PC-3 (cell line): ENCODE measurements at regions not wholly inside any gene's neighbourhood (a gene's known extent, or its start where the extent isn't known, plus 50 kb on each side); places are given as distances from the start of the nearest gene placed in this dataset.

Source experiments
- ATAC-seq: fragments of 200-7000 bp; cut with Tn5 transposase; 2 replicates; pipeline ENCODE4 v1.9.1; 2020; ENCODE audit warnings: mild to moderate bottlenecking, moderate library complexity
- BruUV-seq: library from RNA; stranded (reverse); fragments of 400-500 nt; replicated peaks from 2 replicates; lab custom pipeline; 2021; lab: Mats Ljungman, UMichigan
- CTCF ChIA-PET: fragments of 300-600 bp; sonication (Branson Sonifier 250); formaldehyde crosslinking; loops from one replicate; lab custom pipeline; 2022; ENCODE audit warnings: antibody characterized with exemption; lab: Charles Lee
- POLR2A ChIA-PET: fragments of 300-600 bp; sonication (Branson Sonifier 250); formaldehyde crosslinking; loops from one replicate; lab custom pipeline; 2022; ENCODE audit warnings: antibody characterized with exemption; ENCODE audit not compliant: unreplicated experiment; lab: Charles Lee
- DNase-seq: peaks from one replicate; pipeline ENCODE4 v3.0.0-alpha.2; 2015
- H2AFZ ChIP-seq: fragments of 300-600 bp; sonication (generic); 2 replicates; pipeline ENCODE4 v1.6.0; 2016; ENCODE audit warnings: antibody characterized with exemption, low read length
- H3F3A ChIP-seq: fragments of 300-600 bp; sonication (generic); one replicate; pipeline ENCODE4 v1.6.0; 2017; ENCODE audit warnings: antibody characterized with exemption, low read length, control low read depth, mild to moderate bottlenecking; ENCODE audit not compliant: unreplicated experiment
- H3K27ac ChIP-seq: fragments of 300-600 bp; sonication (generic); 2 replicates; pipeline ENCODE4 v1.5.1; 2016; ENCODE audit warnings: mild to moderate bottlenecking, low read length
- H3K27me3 ChIP-seq: fragments of 300-600 bp; sonication (generic); 2 replicates; pipeline ENCODE4 v1.6.1; 2016; ENCODE audit warnings: low read length, mixed read lengths
- H3K36me3 ChIP-seq: fragments of 300-600 bp; sonication (generic); 2 replicates; pipeline ENCODE4 v1.6.1; 2016; ENCODE audit warnings: low read depth, mixed run types, low read length, mixed read lengths
- H3K4me1 ChIP-seq: fragments of 300-600 bp; sonication (generic); 2 replicates; pipeline ENCODE4 v1.5.1; 2016; ENCODE audit warnings: low read length; ENCODE audit not compliant: insufficient read depth
- H3K4me2 ChIP-seq: fragments of 300-600 bp; sonication (generic); 2 replicates; pipeline ENCODE4 v1.6.0; 2016; ENCODE audit warnings: low read length
- H3K4me3 ChIP-seq: fragments of 300-600 bp; sonication (generic); 2 replicates; pipeline ENCODE4 v1.5.1; 2016; ENCODE audit warnings: mild to moderate bottlenecking, low read length, mixed read lengths
- H3K79me2 ChIP-seq: fragments of 300-600 bp; sonication (generic); 2 replicates; pipeline ENCODE4 v1.6.1; 2017; ENCODE audit warnings: low read length, mixed read lengths
- H3K9ac ChIP-seq: fragments of 300-600 bp; sonication (generic); 2 replicates; pipeline ENCODE4 v1.6.0; 2016; ENCODE audit warnings: mild to moderate bottlenecking, low read length
- H3K9me2 ChIP-seq: fragments of 300-600 bp; sonication (generic); replicated peaks from 2 replicates; pipeline ENCODE4 v1.6.1; 2016; ENCODE audit warnings: mixed run types, low read length, mixed read lengths
- H3K9me3 ChIP-seq: fragments of 300-600 bp; sonication (generic); 2 replicates; pipeline ENCODE4 v1.6.1; 2016; ENCODE audit warnings: low read length, mixed read lengths
- H4K20me1 ChIP-seq: fragments of 300-600 bp; sonication (generic); 2 replicates; pipeline ENCODE4 v1.6.1; 2016; ENCODE audit warnings: low read length, mixed read lengths
- CTCF ChIP-seq: fragments of 300-600 bp; sonication (generic); conservative IDR thresholded peaks from 2 replicates; pipeline ENCODE4 v1.5.1; 2017; ENCODE audit warnings: antibody characterized with exemption, low read depth, mild to moderate bottlenecking, low read length
- EZH2 ChIP-seq: fragments of 300-600 bp; sonication (generic); IDR thresholded peaks from one replicate; pipeline ENCODE4 v1.6.1; 2017; ENCODE audit warnings: antibody characterized with exemption, mild to moderate bottlenecking, low read length; ENCODE audit not compliant: unreplicated experiment
- EZH2phosphoT487 ChIP-seq: fragments of 300-600 bp; sonication (generic); IDR thresholded peaks from 2 replicates; pipeline ENCODE4 v1.6.1; 2018; ENCODE audit warnings: mild to moderate bottlenecking, antibody characterized with exemption, low read length, borderline replicate concordance
- intact Hi-C: fragments of 100-400 bp; cut with micrococcal nuclease; formaldehyde crosslinking; loops from 2 replicates; pipeline ENCODE4 v1.9.0; 2023

- H3K9me3 ChIP-seq: no peaks in the 10 kb centered on the region
- intact Hi-C loops: loop anchor here (1.0 kb wide), 1 partner anchor 23 kb away; no protein-coding TSS in a partner anchor
- no peaks in the 10 kb centered on the region for H3K36me3 ChIP-seq
- H3K9ac ChIP-seq: no peak overlapping the region
- no TSS peak for BruUV-seq
- no peak overlapping the region for H3K4me3 ChIP-seq
- DNase-seq: peak; percentile 51
- ChIA-PET POLR2A (no interaction called here), CTCF (interaction anchor here (2.1 kb wide), 1 partner anchor 24 kb away, joined by 10 read pairs; no protein-coding TSS in a partner anchor)
- no peaks in the 10 kb centered on the region for H3K79me2 ChIP-seq
- H3K9me2 ChIP-seq: no peaks in the 10 kb centered on the region
- no peak for TF ChIP-seq EZH2phosphoT487
- TF ChIP-seq CTCF: no peak
- no peak for TF ChIP-seq EZH2
- H4K20me1 ChIP-seq: no peaks in the 10 kb centered on the region
- 0 out of 2 replicates have a peak overlapping the region, but pooled peaks have one; percentile 2 for H3K4me2 ChIP-seq
- H2AFZ ChIP-seq: no peak overlapping the region
- no peak overlapping the region for H3K27ac ChIP-seq
- no peaks in the 10 kb centered on the region for H3K27me3 ChIP-seq
- peaks cover 28% of the 10 kb centered on the region for H3K4me1 ChIP-seq
- ATAC-seq: no peak
- H3F3A ChIP-seq: peaks cover 8% of the 10 kb centered on the region
Measured at GRCh38 chr3:168888781-168889180, 774.7 kb downstream of the MECOM start.

DNA sequence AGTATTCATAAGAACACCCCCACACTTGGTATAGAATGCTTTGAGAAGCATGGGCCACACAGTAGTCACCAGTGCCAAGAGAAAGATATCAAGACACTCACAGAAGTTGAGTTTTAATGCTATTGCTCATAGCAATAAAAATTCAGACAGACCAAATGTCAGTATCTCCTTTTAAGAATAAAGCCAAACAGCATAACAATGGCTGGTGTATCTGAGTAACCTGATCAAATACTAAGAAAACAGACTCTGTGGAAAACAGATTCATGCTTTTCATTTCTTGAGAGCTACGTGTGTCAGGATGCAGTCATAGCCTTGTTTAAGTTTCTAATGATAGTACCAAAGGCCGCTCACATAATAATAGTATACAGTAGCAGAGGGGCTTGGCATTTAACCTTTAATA is 778.5 kb downstream of the MECOM start:
- no peak for TF ChIP-seq CTCF
- TF ChIP-seq EZH2phosphoT487: no peak
- no peak for TF ChIP-seq EZH2
- no peaks in the 10 kb centered on the region for H3K36me3 ChIP-seq
- H3K9ac ChIP-seq: peak overlapping the region; percentile 75
- peak; percentile 96 for DNase-seq
- ATAC-seq: peak; percentile 86
- peaks cover 54% of the 10 kb centered on the region for H3K4me1 ChIP-seq
- H3K27ac ChIP-seq: peak overlapping the region; percentile 97
- H3K4me3 ChIP-seq: peak overlapping the region; percentile 51
- H2AFZ ChIP-seq: no peak overlapping the region
- H4K20me1 ChIP-seq: no peaks in the 10 kb centered on the region
- CTCF ChIA-PET: interaction anchor here (2.8 kb wide), 1 partner anchor 20 kb away, joined by 13 read pairs; no protein-coding TSS in a partner anchor
- no peaks in the 10 kb centered on the region for H3K9me3 ChIP-seq
- POLR2A ChIA-PET: interaction anchor here (0.6 kb wide), 1 partner anchor 14 kb away, joined by 4 read pairs; no protein-coding TSS in a partner anchor
- H3K79me2 ChIP-seq: no peaks in the 10 kb centered on the region
- peaks cover 8% of the 10 kb centered on the region for H3F3A ChIP-seq
- H3K9me2 ChIP-seq: no peaks in the 10 kb centered on the region
- peak overlapping the region; percentile 85 for H3K4me2 ChIP-seq
- intact Hi-C loops: loop anchor here (1.0 kb wide), 1 partner anchor 15 kb away; no protein-coding TSS in a partner anchor
- no peaks in the 10 kb centered on the region for H3K27me3 ChIP-seq
- BruUV-seq: no TSS peak

DNA sequence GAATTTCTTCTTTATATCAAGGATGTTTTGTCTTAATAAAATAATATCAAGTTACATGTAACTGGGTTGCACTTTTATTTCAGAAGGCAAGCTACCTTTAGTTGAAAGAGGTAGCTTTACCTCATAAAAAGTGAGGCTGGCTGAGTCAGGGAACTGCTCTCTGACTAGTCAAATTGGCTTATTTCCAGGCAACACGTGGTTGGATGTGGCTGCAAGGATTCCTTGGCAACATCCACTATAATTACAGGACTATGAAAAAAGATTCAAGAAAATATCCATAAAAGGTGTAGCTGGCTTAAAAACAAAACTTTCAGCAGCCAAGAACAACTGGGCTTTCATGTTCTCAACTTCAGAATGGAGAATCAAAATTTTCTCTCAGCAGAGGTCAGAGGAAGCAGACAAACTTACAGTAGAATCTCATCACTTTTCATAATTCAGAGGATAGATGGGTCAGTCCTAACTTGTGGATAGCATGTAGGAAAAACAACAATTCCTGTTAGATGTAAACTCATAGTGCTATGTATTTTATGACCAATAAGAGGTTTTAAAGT is 779.1 kb downstream of the MECOM start:
- Histone ChIP-seq H2AFZ (no peak overlapping the region), H3K9me2 (no peaks in the 10 kb centered on the region), H4K20me1 (no peaks in the 10 kb centered on the region), H3K79me2 (no peaks in the 10 kb centered on the region), H3K4me1 (peaks cover 54% of the 10 kb centered on the region), H3K36me3 (no peaks in the 10 kb centered on the region), H3K27ac (peak overlapping the region; percentile 97), H3K27me3 (no peaks in the 10 kb centered on the region), H3K9me3 (no peaks in the 10 kb centered on the region), H3K9ac (peak overlapping the region; percentile 75), H3F3A (peaks cover 8% of the 10 kb centered on the region), H3K4me3 (peak overlapping the region; percentile 51), H3K4me2 (peak overlapping the region; percentile 85)
- CTCF ChIA-PET: interaction anchor here (0.7 to 2.8 kb wide), 2 partner anchors 19 to 610 kb away, joined by 4 to 13 read pairs; no protein-coding TSS in a partner anchor
- no TSS peak for BruUV-seq
- ATAC-seq (peak; percentile 66), DNase-seq (peak; percentile 98)
- POLR2A ChIA-PET: interaction anchor here (0.7 to 0.8 kb wide), 3 partner anchors 72 to 466 kb away, joined by 3 to 5 read pairs (median 3); no protein-coding TSS in a partner anchor
- TF ChIP-seq EZH2phosphoT487: no peak
- intact Hi-C loops: loop anchor here (1.0 to 5.0 kb wide), 2 partner anchors 19 to 263 kb away; no protein-coding TSS in a partner anchor
